HAP-1 (cell line): ENCODE measurements at regions not wholly inside any gene's neighbourhood (a gene's known extent, or its start where the extent isn't known, plus 50 kb on each side); places are given as distances from the start of the nearest gene placed in this dataset.

Experiments
- DNase-seq, 2 experiments: peaks; one replicate each; pipeline ENCODE4 v3.0.0-alpha.2; 2016 to 2020; ENCODE audit warnings: low spot score in 2 of 2
- H3K27me3 ChIP-seq: fragments of 250-450 bp; sonication (Bioruptor Pico); 2 replicates; pipeline ENCODE4 v1.5.1; 2020; ENCODE audit warnings: low read depth, mild to moderate bottlenecking, moderate library complexity
- H3K36me3 ChIP-seq: fragments of 250-450 bp; sonication (Bioruptor Pico); replicated peaks from 2 replicates; pipeline ENCODE4 v1.5.1; 2020; ENCODE audit warnings: mild to moderate bottlenecking
- H3K4me1 ChIP-seq: fragments of 250-450 bp; sonication (Bioruptor Pico); 2 replicates; pipeline ENCODE4 v1.5.1; 2020; ENCODE audit warnings: mild to moderate bottlenecking
- H3K4me3 ChIP-seq: fragments of 250-450 bp; sonication (Bioruptor Pico); 2 replicates; pipeline ENCODE4 v1.5.1; 2020; ENCODE audit warnings: mild to moderate bottlenecking, moderate library complexity
- H3K9me3 ChIP-seq: fragments of 250-450 bp; sonication (Bioruptor Pico); 2 replicates; pipeline ENCODE4 v1.5.1; 2020; ENCODE audit warnings: mild to moderate bottlenecking, moderate library complexity
- in situ Hi-C: fragments of 300-500 bp; cut with MboI; formaldehyde crosslinking; loops from 3 replicates; pipeline ENCODE4 v1.14.3; 2020; ENCODE audit warnings: low sequenced_read_pairs, inconsistent platforms, mixed read lengths

- in situ Hi-C loops = no loop called here
- Histone ChIP-seq H3K27me3 (no peaks in the 10 kb centered on the region), H3K4me1 (no peaks in the 10 kb centered on the region), H3K4me3 (no peak overlapping the region), H3K36me3 (no peaks in the 10 kb centered on the region), H3K9me3 (no peaks in the 10 kb centered on the region)
- DNase-seq = no peak
These were observed 119.0 kb upstream of the CYRIA start for GRCh38 chr2:16784652-16785051.

GRCh38 chr2:16777123-16777870 lies 111.7 kb upstream of the CYRIA start:
- Histone ChIP-seq H3K9me3 (no peaks in the 10 kb centered on the region), H3K27me3 (no peaks in the 10 kb centered on the region), H3K4me1 (no peaks in the 10 kb centered on the region), H3K4me3 (no peak overlapping the region), H3K36me3 (no peaks in the 10 kb centered on the region)
- no peak for DNase-seq
- in situ Hi-C loops = loop anchor here (10.0 kb wide), 3 partner anchors 128 to 898 kb away; no protein-coding TSS in a partner anchor

GRCh38 chr2:16775899-16776231 lies 110.2 kb upstream of the CYRIA start:
- in situ Hi-C loops = loop anchor here (10.0 kb wide), 3 partner anchors 129 to 899 kb away; no protein-coding TSS in a partner anchor

GRCh38 chr2:16774980-16775898 lies 109.6 kb upstream of the CYRIA start:
- in situ Hi-C loops = loop anchor here (10.0 kb wide), 3 partner anchors 130 to 900 kb away; no protein-coding TSS in a partner anchor
- Histone ChIP-seq H3K9me3 (no peaks in the 10 kb centered on the region), H3K36me3 (no peaks in the 10 kb centered on the region), H3K4me3 (no peak overlapping the region), H3K4me1 (no peaks in the 10 kb centered on the region), H3K27me3 (no peaks in the 10 kb centered on the region)
- peak in 1 of 2 experiments; percentile 13 for DNase-seq

More at GRCh38 chr2:16775899-16776231, 110.2 kb upstream of the CYRIA start:
- no peaks in the 10 kb centered on the region for H3K4me1 ChIP-seq
- no peaks in the 10 kb centered on the region for H3K9me3 ChIP-seq
- no peak overlapping the region for H3K4me3 ChIP-seq
- no peaks in the 10 kb centered on the region for H3K36me3 ChIP-seq
- no peaks in the 10 kb centered on the region for H3K27me3 ChIP-seq
- no peak for DNase-seq

- no peak for DNase-seq
- H3K36me3 ChIP-seq = no peaks in the 10 kb centered on the region
- in situ Hi-C loops = loop anchor here (10.0 kb wide), 3 partner anchors 131 to 901 kb away; no protein-coding TSS in a partner anchor
- peaks cover 4% of the 10 kb centered on the region; the same call in 1 of the 2 replicates for H3K27me3 ChIP-seq
- H3K4me3 ChIP-seq = no peak overlapping the region
- H3K9me3 ChIP-seq = no peaks in the 10 kb centered on the region
- no peaks in the 10 kb centered on the region for H3K4me1 ChIP-seq
These were observed 108.5 kb upstream of the CYRIA start for GRCh38 chr2:16774091-16774490.

- H3K36me3 ChIP-seq = no peaks in the 10 kb centered on the region
- in situ Hi-C loops = loop anchor here (10.0 kb wide), 3 partner anchors 132 to 902 kb away; no protein-coding TSS in a partner anchor
- no peaks in the 10 kb centered on the region for H3K9me3 ChIP-seq
- H3K27me3 ChIP-seq = peaks cover 8% of the 10 kb centered on the region; the same call in 1 of the 2 replicates
- DNase-seq = peak; percentile 60 to 70
- H3K4me3 ChIP-seq = no peak overlapping the region
- H3K4me1 ChIP-seq = no peaks in the 10 kb centered on the region
These were observed 107.6 kb upstream of the CYRIA start for GRCh38 chr2:16773080-16773713.

- no peaks in the 10 kb centered on the region for H3K9me3 ChIP-seq
- in situ Hi-C loops = no loop called here
- no peaks in the 10 kb centered on the region for H3K36me3 ChIP-seq
- peaks cover 8% of the 10 kb centered on the region; the same call in 1 of the 2 replicates for H3K27me3 ChIP-seq
- no peaks in the 10 kb centered on the region for H3K4me1 ChIP-seq
- DNase-seq = no peak
- H3K4me3 ChIP-seq = no peak overlapping the region
These were observed 102.3 kb upstream of the CYRIA start for GRCh38 chr2:16767789-16768476.

GRCh38 chr2:16765356-16765755 lies 99.7 kb upstream of the CYRIA start:
- Histone ChIP-seq H3K36me3 (no peaks in the 10 kb centered on the region), H3K9me3 (no peaks in the 10 kb centered on the region), H3K4me1 (no peaks in the 10 kb centered on the region), H3K4me3 (no peak overlapping the region), H3K27me3 (peaks cover 12% of the 10 kb centered on the region)
- DNase-seq = peak; percentile 4 to 20
- in situ Hi-C loops = no loop called here

- no peaks in the 10 kb centered on the region for H3K36me3 ChIP-seq
These were observed 98.9 kb upstream of the CYRIA start for GRCh38 chr2:16764487-16764886.

GRCh38 chr2:16763493-16763899 lies 97.9 kb upstream of the CYRIA start:
- no peak for DNase-seq
- no peak overlapping the region for H3K4me3 ChIP-seq
- H3K9me3 ChIP-seq = no peaks in the 10 kb centered on the region
- in situ Hi-C loops = no loop called here
- peaks cover 4% of the 10 kb centered on the region; the same call in 1 of the 2 replicates for H3K27me3 ChIP-seq
- no peaks in the 10 kb centered on the region for H3K4me1 ChIP-seq
- H3K36me3 ChIP-seq = no peaks in the 10 kb centered on the region

More at GRCh38 chr2:16764487-16764886, 98.9 kb upstream of the CYRIA start:
- H3K4me3 ChIP-seq = no peak overlapping the region
- DNase-seq = no peak
- in situ Hi-C loops = no loop called here
- H3K4me1 ChIP-seq = no peaks in the 10 kb centered on the region
- no peaks in the 10 kb centered on the region for H3K9me3 ChIP-seq
- H3K27me3 ChIP-seq = peaks cover 12% of the 10 kb centered on the region

- no peaks in the 10 kb centered on the region for H3K4me1 ChIP-seq
- H3K9me3 ChIP-seq = no peaks in the 10 kb centered on the region
- H3K36me3 ChIP-seq = no peaks in the 10 kb centered on the region
- H3K4me3 ChIP-seq = no peak overlapping the region
- DNase-seq = no peak
- in situ Hi-C loops = no loop called here
- H3K27me3 ChIP-seq = peaks cover 4% of the 10 kb centered on the region; the same call in 1 of the 2 replicates
These were observed 97.4 kb upstream of the CYRIA start for GRCh38 chr2:16763056-16763455.

GRCh38 chr2:16760426-16760825 lies 94.8 kb upstream of the CYRIA start:
- Histone ChIP-seq H3K9me3 (no peaks in the 10 kb centered on the region), H3K36me3 (no peaks in the 10 kb centered on the region), H3K4me1 (no peaks in the 10 kb centered on the region), H3K27me3 (peaks cover 4% of the 10 kb centered on the region; the same call in 1 of the 2 replicates), H3K4me3 (no peak overlapping the region)
- DNase-seq = no peak
- in situ Hi-C loops = no loop called here
